H1 (cell line): ENCODE measurements at regions not wholly inside any gene's neighbourhood (a gene's known extent, or its start where the extent isn't known, plus 50 kb on each side); places are given as distances from the start of the nearest gene placed in this dataset.

Source experiments
- CTCF ChIA-PET: fragments of 300-600 bp; sonication (Branson Sonifier 250); formaldehyde crosslinking; loops from one replicate; lab custom pipeline; 2021; ENCODE audit not compliant: partially characterized antibody; lab: Charles Lee
- POLR2A ChIA-PET: fragments of 300-600 bp; sonication (Branson Sonifier 250); formaldehyde crosslinking; loops from one replicate; lab custom pipeline; 2021; ENCODE audit warnings: inconsistent platforms; ENCODE audit not compliant: partially characterized antibody; lab: Charles Lee
- DNase-seq, 2 experiments: peaks; one replicate each; pipeline versions ENCODE4 v3.0.0 to v3.0.0-alpha.2; 2010 to 2022; ENCODE audit warnings: low spot score in 2 of 2, low read depth in 1 of 2, mixed read lengths in 1 of 2
- FAIRE-seq: peaks from 2 replicates; lab custom pipeline; 2011; peaks lifted over from hg19 to GRCh38; lab: Jason Lieb, UNC
- H2AFZ ChIP-seq: 2 replicates; pipeline ENCODE4 v1.8.1; 2012; ENCODE audit warnings: low read length, inconsistent platforms
- H2AK5ac ChIP-seq: 2 replicates; pipeline ENCODE4 v1.6.1; 2013; ENCODE audit warnings: low read depth, low read length
- H2BK120ac ChIP-seq: replicated peaks from 2 replicates; pipeline ENCODE3; 2013; ENCODE audit warnings: low read depth, low read length, inconsistent platforms
- H2BK12ac ChIP-seq: 2 replicates; pipeline ENCODE4 v1.6.1; 2013; ENCODE audit warnings: low read depth, low read length
- H2BK15ac ChIP-seq: 2 replicates; pipeline ENCODE4 v1.6.1; 2013; ENCODE audit warnings: low read length
- H2BK20ac ChIP-seq: 2 replicates; pipeline ENCODE4 v1.6.1; 2013; ENCODE audit warnings: low read length
- H2BK5ac ChIP-seq: 2 replicates; pipeline ENCODE4 v1.6.1; 2013; ENCODE audit warnings: low read depth, low read length
- H3K14ac ChIP-seq: 2 replicates; pipeline ENCODE4 v1.6.1; 2013; ENCODE audit warnings: inconsistent platforms; ENCODE audit not compliant: insufficient read length
- H3K18ac ChIP-seq: 2 replicates; pipeline ENCODE4 v1.6.1; 2013; ENCODE audit warnings: low read length; ENCODE audit errors: extremely low read depth
- H3K23ac ChIP-seq: 2 replicates; pipeline ENCODE4 v1.6.1; 2013; ENCODE audit warnings: inconsistent platforms; ENCODE audit not compliant: insufficient read length
- H3K23me2 ChIP-seq: 2 replicates; pipeline ENCODE4 v1.6.1; 2013; ENCODE audit warnings: low read depth, low read length
- H3K27ac ChIP-seq: 2 replicates; pipeline ENCODE4 v1.6.1; 2011; ENCODE audit warnings: low read depth, low read length, inconsistent platforms
- H3K27me3 ChIP-seq, 4 experiments: replicated peaks in 1 of 4; 1 replicate in 1 of 4; 2 replicates in 3 of 4; pipeline versions ENCODE4 v1.6.1 to v1.8.1; 2011 to 2013; ENCODE audit warnings: low read length in 3 of 4, mild to moderate bottlenecking in 3 of 4, inconsistent platforms in 2 of 4, mixed read lengths in 2 of 4, moderate library complexity in 1 of 4; ENCODE audit not compliant: control insufficient read depth in 3 of 4, insufficient read depth in 3 of 4; ENCODE audit errors: extremely low read depth in 1 of 4
- H3K36me3 ChIP-seq, 4 experiments: 2 replicates each; pipeline versions ENCODE4 v1.6.1 to v1.8.1; 2011 to 2013; ENCODE audit warnings: mild to moderate bottlenecking in 4 of 4, low read length in 3 of 4, moderate library complexity in 2 of 4, control low read depth in 1 of 4, inconsistent platforms in 1 of 4; ENCODE audit not compliant: insufficient read depth in 4 of 4, control insufficient read depth in 2 of 4
- H3K4ac ChIP-seq: replicated peaks from 2 replicates; pipeline ENCODE3; 2013; ENCODE audit warnings: low read length, low read depth, mixed read lengths, inconsistent platforms; ENCODE audit not compliant: insufficient read length
- H3K4me1 ChIP-seq, 4 experiments: replicated peaks in 1 of 4; 1 replicate in 1 of 4; 2 replicates in 3 of 4; pipeline versions ENCODE4 v1.6.1 to v1.8.1; 2011 to 2013; ENCODE audit warnings: low read length in 3 of 4, inconsistent platforms in 2 of 4, mixed read lengths in 1 of 4; ENCODE audit not compliant: insufficient read depth in 4 of 4, control insufficient read depth in 3 of 4
- H3K4me2 ChIP-seq, 2 experiments: 2 replicates each; pipeline versions ENCODE4 v1.6.1 to v1.8.1; 2011 to 2013; ENCODE audit warnings: low read depth in 2 of 2, low read length in 2 of 2, control low read depth in 1 of 2, inconsistent platforms in 1 of 2, mild to moderate bottlenecking in 1 of 2; ENCODE audit not compliant: insufficient read depth in 1 of 2
- H3K4me3 ChIP-seq, 4 experiments: fragments of 200-600, 300-600 bp in 1 of 4; sonication (generic), shearing (Covaris generic), sonication (Bioruptor Twin) in 1 of 4; 2 replicates each; pipeline versions ENCODE4 v1.5.1 to v1.8.1; 2011 to 2016; ENCODE audit warnings: low read length in 4 of 4, low read depth in 3 of 4, control low read depth in 2 of 4, inconsistent platforms in 2 of 4, mild to moderate bottlenecking in 2 of 4, mixed read lengths in 1 of 4, moderate library complexity in 1 of 4; ENCODE audit not compliant: insufficient read depth in 2 of 4; ENCODE audit errors: extremely low read depth in 1 of 4
- H3K56ac ChIP-seq: replicated peaks from 2 replicates; pipeline ENCODE3; 2013; ENCODE audit warnings: low read depth, mild to moderate bottlenecking, mixed read lengths, low read length, inconsistent platforms; ENCODE audit not compliant: insufficient read length
- H3K79me1 ChIP-seq: 2 replicates; pipeline ENCODE4 v1.6.1; 2013; ENCODE audit warnings: low read depth, low read length, control low read depth
- H3K79me2 ChIP-seq, 2 experiments: 2 replicates each; pipeline versions ENCODE4 v1.6.1 to v1.8.1; 2012 to 2013; ENCODE audit warnings: low read length in 2 of 2, mild to moderate bottlenecking in 2 of 2, inconsistent platforms in 1 of 2; ENCODE audit not compliant: insufficient read depth in 2 of 2, control insufficient read depth in 1 of 2
- H3K9ac ChIP-seq, 4 experiments: replicated peaks in 1 of 4; 1 replicate in 1 of 4; 2 replicates in 3 of 4; pipeline versions ENCODE4 v1.6.1 to v1.8.1; 2011 to 2013; ENCODE audit warnings: low read depth in 3 of 4, low read length in 3 of 4, control low read depth in 2 of 4, mild to moderate bottlenecking in 2 of 4, moderate library complexity in 2 of 4, inconsistent platforms in 1 of 4; ENCODE audit errors: extremely low read depth in 1 of 4
- H3K9me3 ChIP-seq, 2 experiments: 2 replicates each; pipeline versions ENCODE4 v1.6.1 to v1.8.1; 2012 to 2013; ENCODE audit warnings: mild to moderate bottlenecking in 2 of 2, moderate library complexity in 2 of 2, control low read depth in 1 of 2, inconsistent platforms in 1 of 2, low read depth in 1 of 2, low read length in 1 of 2, mixed read lengths in 1 of 2; ENCODE audit not compliant: insufficient read depth in 2 of 2
- H4K20me1 ChIP-seq, 2 experiments: replicated peaks in 1 of 2; 2 replicates each; pipeline versions ENCODE3 to v1.8.1; 2011 to 2013; ENCODE audit warnings: inconsistent platforms in 2 of 2, low read length in 2 of 2, mild to moderate bottlenecking in 1 of 2; ENCODE audit not compliant: insufficient read depth in 2 of 2, control insufficient read depth in 1 of 2
- H4K5ac ChIP-seq: 2 replicates; pipeline ENCODE4 v1.6.1; 2013; ENCODE audit warnings: low read length, low read depth, mixed read lengths, inconsistent platforms; ENCODE audit not compliant: insufficient read length
- H4K8ac ChIP-seq: 2 replicates; pipeline ENCODE4 v1.8.0; 2013; ENCODE audit warnings: mild to moderate bottlenecking, moderate library complexity, low read length, inconsistent platforms; ENCODE audit not compliant: insufficient read depth; ENCODE audit errors: extremely low read depth
- H4K91ac ChIP-seq: replicated peaks from 2 replicates; pipeline ENCODE3; 2013; ENCODE audit warnings: low read length, mixed read lengths, inconsistent platforms; ENCODE audit not compliant: insufficient read length
- CHD1 ChIP-seq: IDR thresholded peaks from 2 replicates; pipeline ENCODE4 v1.6.1; 2012; ENCODE audit warnings: low read depth, low read length, improper control_type of control experiment
- MAFK ChIP-seq: IDR thresholded peaks from 2 replicates; pipeline ENCODE4 v1.6.1; 2012; ENCODE audit warnings: low read depth, mild to moderate bottlenecking, improper control_type of control experiment, low read length

- Histone ChIP-seq H2AK5ac (no peak overlapping the region), H2BK5ac (no peak overlapping the region), H2BK15ac (no peak overlapping the region), H2AFZ (no peak overlapping the region), H4K8ac (no peak overlapping the region), H4K20me1 (no peaks in the 10 kb centered on the region), H3K14ac (no peak overlapping the region), H3K9ac (no peak overlapping the region), H3K4ac (no peak overlapping the region), H3K36me3 (no peaks in the 10 kb centered on the region), H3K4me1 (no peaks in the 10 kb centered on the region), H4K91ac (no peak overlapping the region), H3K4me2 (no peak overlapping the region), H2BK12ac (no peak overlapping the region), H3K56ac (no peak overlapping the region), H4K5ac (no peak overlapping the region), H3K23ac (no peak overlapping the region), H3K18ac (no peak overlapping the region), H3K4me3 (no peak overlapping the region), H2BK120ac (no peak overlapping the region), H3K27me3 (no peaks in the 10 kb centered on the region), H3K27ac (no peak overlapping the region), H3K23me2 (no peaks in the 10 kb centered on the region), H3K79me1 (no peaks in the 10 kb centered on the region), H3K79me2 (no peaks in the 10 kb centered on the region), H2BK20ac (no peak overlapping the region), H3K9me3 (no peaks in the 10 kb centered on the region)
- ChIA-PET POLR2A (no interaction called here), CTCF (interaction anchor here (0.5 kb wide), 1 partner anchor 371 kb away, joined by 3 read pairs; no protein-coding TSS in a partner anchor)
- TF ChIP-seq MAFK, result peak; percentile 47; the same call in 1 of the 2 replicates
- no peak for TF ChIP-seq CHD1
- FAIRE-seq (no peak), DNase-seq (no peak)
These were observed 219.7 kb downstream of the MTERF1 start for GRCh38 chr7:91660734-91661356.
